Neural progenitor cell (in vitro differentiated cells): ENCODE measurements at regions not wholly inside any gene's neighbourhood (a gene's known extent, or its start where the extent isn't known, plus 50 kb on each side); places are given as distances from the start of the nearest gene placed in this dataset.

Experiments
- DNase-seq: peaks from one replicate; pipeline ENCODE4 v3.0.0-alpha.2; 2016; ENCODE audit warnings: low spot score
- H2AFZ ChIP-seq: fragments of 200-600 bp; sonication (generic); replicated peaks from 2 replicates; pipeline ENCODE4 v1.6.1; 2016; ENCODE audit warnings: antibody characterized with exemption
- H3F3A ChIP-seq: fragments of 200-600 bp; sonication (generic); 2 replicates; pipeline ENCODE4 v1.6.1; 2016; ENCODE audit warnings: antibody characterized with exemption, low read depth
- H3K27ac ChIP-seq: fragments of 200-600 bp; sonication (generic); 2 replicates; pipeline ENCODE4 v1.5.1; 2016; ENCODE audit warnings: mild to moderate bottlenecking
- H3K27me3 ChIP-seq: fragments of 200-600 bp; sonication (generic); 2 replicates; pipeline ENCODE4 v1.6.1; 2016; ENCODE audit warnings: mild to moderate bottlenecking, moderate library complexity
- H3K36me3 ChIP-seq: fragments of 200-600 bp; sonication (generic); 2 replicates; pipeline ENCODE4 v1.5.1; 2016
- H3K4me1 ChIP-seq: fragments of 200-600 bp; sonication (generic); 2 replicates; pipeline ENCODE4 v1.6.1; 2016; ENCODE audit warnings: mixed run types
- H3K4me2 ChIP-seq: fragments of 200-600 bp; sonication (generic); 2 replicates; pipeline ENCODE4 v1.6.1; 2016
- H3K4me3 ChIP-seq: fragments of 200-600 bp; sonication (generic); 2 replicates; pipeline ENCODE4 v1.5.1; 2016
- H3K79me2 ChIP-seq: fragments of 200-600 bp; sonication (generic); 2 replicates; pipeline ENCODE4 v1.6.1; 2016; ENCODE audit warnings: low read depth
- H3K9ac ChIP-seq: fragments of 200-600 bp; sonication (generic); 2 replicates; pipeline ENCODE4 v1.6.1; 2016
- H3K9me3 ChIP-seq: fragments of 200-600 bp; sonication (generic); 2 replicates; pipeline ENCODE4 v1.5.1; 2016; ENCODE audit warnings: low read depth
- H4K20me1 ChIP-seq: fragments of 200-600 bp; sonication (generic); 2 replicates; pipeline ENCODE4 v1.6.1; 2016; ENCODE audit warnings: low read depth
- H3K27ac Mint-ChIP-seq: 3 replicates; pipeline ENCODE4 v1.8.0; 2021; ENCODE audit warnings: mixed read lengths
- H3K27me3 Mint-ChIP-seq: 2 replicates; pipeline ENCODE4 v1.8.0; 2022; ENCODE audit warnings: low read depth, mild to moderate bottlenecking, inconsistent platforms, moderate library complexity, mixed read lengths; ENCODE audit not compliant: insufficient read depth
- H3K36me3 Mint-ChIP-seq: 3 replicates; pipeline ENCODE4 v1.8.0; 2021; ENCODE audit warnings: mixed read lengths
- H3K4me1 Mint-ChIP-seq: 3 replicates; pipeline ENCODE4 v1.8.0; 2021; ENCODE audit warnings: mixed read lengths
- H3K4me3 Mint-ChIP-seq: 3 replicates; pipeline ENCODE4 v1.8.0; 2021; ENCODE audit warnings: mild to moderate bottlenecking, moderate library complexity, mixed read lengths
- H3K9me3 Mint-ChIP-seq: 3 replicates; pipeline ENCODE4 v1.8.0; 2020; ENCODE audit warnings: mixed read lengths
- CTCF ChIP-seq: fragments of 200-600 bp; sonication (generic); IDR thresholded peaks from 2 replicates; pipeline ENCODE4 v1.5.1; 2017; ENCODE audit warnings: antibody characterized with exemption, mild to moderate bottlenecking
- EZH2 ChIP-seq: fragments of 200-600 bp; sonication (generic); IDR thresholded peaks from 2 replicates; pipeline ENCODE4 v1.6.1; 2017; ENCODE audit warnings: antibody characterized with exemption, mild to moderate bottlenecking, moderate library complexity
- EZH2phosphoT487 ChIP-seq: fragments of 200-600 bp; sonication (generic); IDR thresholded peaks from 2 replicates; pipeline ENCODE4 v1.6.1; 2017; ENCODE audit warnings: antibody characterized with exemption

DNA sequence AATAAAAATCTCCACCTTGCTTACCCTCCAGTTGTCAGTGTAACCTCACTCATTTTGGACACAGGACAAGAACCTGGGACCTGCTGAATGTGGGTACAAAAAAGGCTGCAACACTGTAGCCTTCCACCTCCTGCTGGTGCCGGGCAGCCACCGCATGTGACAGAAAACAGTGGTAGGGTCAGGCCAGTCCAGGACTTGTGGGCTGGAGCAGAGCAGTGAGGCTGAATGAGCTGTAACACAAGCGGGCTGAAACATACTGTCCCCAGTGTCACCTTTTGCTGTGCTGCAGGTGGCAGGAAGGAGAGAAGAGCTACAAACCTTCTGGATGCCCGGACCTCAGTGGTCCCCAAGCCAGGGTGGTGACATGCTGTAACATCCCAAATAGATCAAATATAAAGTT, 465.4 kb upstream of the FOXG1 start:
- Histone ChIP-seq H3K4me2 (no peak overlapping the region), H3K4me1 (no peaks in the 10 kb centered on the region), H3K27me3 (no peaks in the 10 kb centered on the region), H3K9me3 (no peaks in the 10 kb centered on the region), H3F3A (no peaks in the 10 kb centered on the region), H3K79me2 (no peaks in the 10 kb centered on the region), H3K36me3 (no peaks in the 10 kb centered on the region), H3K9ac (no peak overlapping the region), H4K20me1 (no peaks in the 10 kb centered on the region), H2AFZ (no peak overlapping the region), H3K27ac (no peak overlapping the region), H3K4me3 (no peak overlapping the region)
- no peak for TF ChIP-seq EZH2
- no peak for TF ChIP-seq EZH2phosphoT487
- TF ChIP-seq CTCF, result no peak
- H3K27ac Mint-ChIP-seq, result no peak overlapping the region
- H3K4me3 Mint-ChIP-seq, result no peak overlapping the region
- DNase-seq, result no peak
- H3K27me3 Mint-ChIP-seq, result no peaks in the 10 kb centered on the region
- H3K4me1 Mint-ChIP-seq, result no peaks in the 10 kb centered on the region
- no peaks in the 10 kb centered on the region for H3K36me3 Mint-ChIP-seq
- H3K9me3 Mint-ChIP-seq, result peaks cover 9% of the 10 kb centered on the region

DNA sequence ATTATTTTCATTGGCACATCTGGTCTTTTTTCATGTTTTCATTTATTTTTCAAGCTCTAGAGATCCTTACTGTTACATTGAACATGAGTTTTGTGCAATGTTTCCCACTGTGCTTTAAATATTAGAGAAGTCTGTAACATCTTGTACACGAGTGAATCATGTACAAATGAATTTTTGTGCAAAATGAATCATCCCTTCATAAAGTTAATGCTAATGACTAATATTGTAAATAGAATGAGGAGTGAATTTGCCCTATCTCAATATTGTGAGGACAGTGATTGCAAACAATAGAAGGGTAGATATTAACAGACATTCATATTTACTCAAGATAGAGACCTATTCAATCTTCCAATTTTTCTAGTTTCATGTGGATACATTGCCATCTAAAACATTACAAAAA, 463.3 kb upstream of the FOXG1 start:
- Histone ChIP-seq H3K27me3 (no peaks in the 10 kb centered on the region), H2AFZ (no peak overlapping the region), H3K27ac (no peak overlapping the region), H3K4me2 (no peak overlapping the region), H3K4me3 (no peak overlapping the region), H4K20me1 (no peaks in the 10 kb centered on the region), H3K9me3 (no peaks in the 10 kb centered on the region), H3K4me1 (no peaks in the 10 kb centered on the region), H3K79me2 (no peaks in the 10 kb centered on the region), H3K9ac (no peak overlapping the region), H3K36me3 (no peaks in the 10 kb centered on the region), H3F3A (no peaks in the 10 kb centered on the region)
- no peak for TF ChIP-seq CTCF
- H3K27ac Mint-ChIP-seq, result no peak overlapping the region
- DNase-seq, result no peak
- no peaks in the 10 kb centered on the region for H3K36me3 Mint-ChIP-seq
- no peaks in the 10 kb centered on the region for H3K27me3 Mint-ChIP-seq
- no peaks in the 10 kb centered on the region for H3K4me1 Mint-ChIP-seq
- peaks cover 5% of the 10 kb centered on the region for H3K9me3 Mint-ChIP-seq
- H3K4me3 Mint-ChIP-seq, result no peak overlapping the region

DNA sequence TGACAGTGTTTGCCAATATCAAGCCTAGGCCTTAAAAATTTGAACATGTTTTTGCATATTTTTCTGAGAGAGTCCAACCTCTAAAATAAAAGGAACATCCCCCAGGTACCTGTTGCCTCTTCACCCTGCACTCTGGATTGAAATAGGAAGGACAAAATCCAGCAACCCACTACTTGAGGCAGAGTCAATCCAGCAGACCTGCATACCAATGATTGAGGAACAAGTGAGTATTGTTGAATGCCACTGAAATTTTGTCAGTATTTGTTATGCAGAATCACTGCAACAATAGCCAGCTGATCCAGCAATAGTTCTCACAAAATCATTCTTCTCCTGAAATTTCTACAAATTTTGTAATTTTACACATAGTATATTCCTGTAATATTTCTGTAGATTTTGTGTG, 460.6 kb upstream of the FOXG1 start:
- no peaks in the 10 kb centered on the region for H3K27me3 Mint-ChIP-seq
- no peaks in the 10 kb centered on the region for H3F3A ChIP-seq
- peaks cover 14% of the 10 kb centered on the region for H3K4me1 Mint-ChIP-seq
- no peak for DNase-seq
- H3K4me1 ChIP-seq, result peaks cover 4% of the 10 kb centered on the region
- no peaks in the 10 kb centered on the region for H3K79me2 ChIP-seq
- no peaks in the 10 kb centered on the region for H3K27me3 ChIP-seq
- H3K9me3 ChIP-seq, result no peaks in the 10 kb centered on the region
- H3K4me2 ChIP-seq, result no peak overlapping the region
- no peaks in the 10 kb centered on the region for H3K36me3 ChIP-seq
- H2AFZ ChIP-seq, result no peak overlapping the region
- H3K9me3 Mint-ChIP-seq, result peaks cover 5% of the 10 kb centered on the region
- H3K4me3 Mint-ChIP-seq, result no peak overlapping the region
- no peak overlapping the region for H3K27ac ChIP-seq
- H3K36me3 Mint-ChIP-seq, result no peaks in the 10 kb centered on the region
- no peak overlapping the region for H3K9ac ChIP-seq
- no peak overlapping the region for H3K4me3 ChIP-seq
- no peaks in the 10 kb centered on the region for H4K20me1 ChIP-seq
- TF ChIP-seq CTCF (no peak), EZH2 (no peak), EZH2phosphoT487 (no peak)
- H3K27ac Mint-ChIP-seq, result no peak overlapping the region

- peaks cover 4% of the 10 kb centered on the region for H3K4me1 ChIP-seq
- H2AFZ ChIP-seq, result no peak overlapping the region
- no peak overlapping the region for H3K27ac ChIP-seq
- no peak overlapping the region for H3K9ac ChIP-seq
- no peak for DNase-seq
- Mint-ChIP-seq H3K27ac (no peak overlapping the region), H3K9me3 (peaks cover 4% of the 10 kb centered on the region), H3K36me3 (no peaks in the 10 kb centered on the region), H3K27me3 (no peaks in the 10 kb centered on the region), H3K4me1 (peaks cover 14% of the 10 kb centered on the region), H3K4me3 (no peak overlapping the region)
- no peaks in the 10 kb centered on the region for H3K36me3 ChIP-seq
- H3K27me3 ChIP-seq, result no peaks in the 10 kb centered on the region
- no peaks in the 10 kb centered on the region for H3K79me2 ChIP-seq
- H4K20me1 ChIP-seq, result no peaks in the 10 kb centered on the region
- TF ChIP-seq CTCF (no peak), EZH2 (no peak), EZH2phosphoT487 (no peak)
- no peaks in the 10 kb centered on the region for H3F3A ChIP-seq
- H3K9me3 ChIP-seq, result no peaks in the 10 kb centered on the region
- H3K4me3 ChIP-seq, result no peak overlapping the region
- H3K4me2 ChIP-seq, result no peak overlapping the region
Measured at GRCh38 chr14:28307506-28307905, 459.1 kb upstream of the FOXG1 start.
